GM12878 (cell line): ENCODE measurements at regions not wholly inside any gene's neighbourhood (a gene's known extent, or its start where the extent isn't known, plus 50 kb on each side); places are given as distances from the start of the nearest gene placed in this dataset.

Experiments
- ATAC-seq: fragments of 200-7000 bp; cut with Tn5 transposase; 3 replicates; pipeline ENCODE4 v1.9.1; 2020; ENCODE audit warnings: mild to moderate bottlenecking, moderate library complexity
- BruUV-seq: library from RNA; stranded (reverse); fragments of 400-500 nt; replicated peaks from 2 replicates; lab custom pipeline; 2021; lab: Mats Ljungman, UMichigan
- CTCF ChIA-PET: fragments of 300-600 bp; sonication (Branson Sonifier 250); formaldehyde crosslinking; extraction: SDS; loops from one replicate; lab custom pipeline; 2021; ENCODE audit warnings: inconsistent platforms; lab: Yijun Ruan, JAX
- POLR2A ChIA-PET: fragments of 350-600 bp; formaldehyde crosslinking; extraction: SDS; loops from one replicate; lab custom pipeline; 2021; ENCODE audit warnings: inconsistent platforms; lab: Charles Lee
- RAD21 ChIA-PET: fragments of 300-600 bp; sonication (Branson Sonifier 250); formaldehyde crosslinking; loops from one replicate; lab custom pipeline; 2023; ENCODE audit warnings: antibody characterized with exemption; ENCODE audit not compliant: unreplicated experiment; lab: Charles Lee
- SMC1A ChIA-PET: fragments of 300-600 bp; sonication (Branson Sonifier 250); formaldehyde crosslinking; loops from one replicate; lab custom pipeline; 2023; ENCODE audit not compliant: unreplicated experiment, uncharacterized antibody; lab: Charles Lee
- DNase-seq: peaks from one replicate; pipeline ENCODE4 v3.0.0-alpha.2; 2011; ENCODE audit warnings: low read depth, low spot score
- FAIRE-seq: peaks from 3 replicates; lab custom pipeline; 2011; peaks lifted over from hg19 to GRCh38; lab: Jason Lieb, UNC
- H2AFZ ChIP-seq: 2 replicates; pipeline ENCODE4 v1.6.0; 2011; ENCODE audit warnings: low read depth, low read length, control low read depth; ENCODE audit not compliant: control insufficient read depth
- H3K27ac ChIP-seq: 2 replicates; pipeline ENCODE4 v1.5.1; 2011; ENCODE audit warnings: control low read depth; ENCODE audit not compliant: control insufficient read depth, insufficient read depth
- H3K27me3 ChIP-seq, 2 experiments: replicated peaks in 1 of 2; 2 replicates each; pipeline versions ENCODE4 v1.6.0 to v1.6.1; 2011; ENCODE audit warnings: low read length in 1 of 2; ENCODE audit not compliant: control insufficient read depth in 2 of 2, insufficient read depth in 2 of 2
- H3K36me3 ChIP-seq, 2 experiments: 2 replicates each; pipeline ENCODE4 v1.5.1; 2011; ENCODE audit warnings: low read length in 1 of 2; ENCODE audit not compliant: control insufficient read depth in 2 of 2, insufficient read depth in 2 of 2
- H3K4me1 ChIP-seq: 2 replicates; pipeline ENCODE4 v1.6.1; 2011; ENCODE audit warnings: mild to moderate bottlenecking, low read length, moderate library complexity, mixed read lengths; ENCODE audit not compliant: control insufficient read depth, insufficient read depth
- H3K4me2 ChIP-seq: 2 replicates; pipeline ENCODE4 v1.6.0; 2011; ENCODE audit warnings: control low read depth; ENCODE audit not compliant: control insufficient read depth, insufficient read depth
- H3K4me3 ChIP-seq: fragments of 200-600 bp; sonication (generic); 2 replicates; pipeline ENCODE4 v1.5.1; 2016
- H3K79me2 ChIP-seq: 2 replicates; pipeline ENCODE4 v1.6.0; 2011; ENCODE audit warnings: low read length; ENCODE audit not compliant: control insufficient read depth, insufficient read depth
- H3K9ac ChIP-seq: 2 replicates; pipeline ENCODE4 v1.8.0; 2011; ENCODE audit warnings: low read length, control low read depth, mixed read lengths; ENCODE audit not compliant: control insufficient read depth, insufficient read depth
- H3K9me3 ChIP-seq: replicated peaks from 3 replicates; pipeline ENCODE4 v1.5.1; 2011; ENCODE audit warnings: mild to moderate bottlenecking, low read length; ENCODE audit not compliant: control insufficient read depth, insufficient read depth
- H4K20me1 ChIP-seq: 2 replicates; pipeline ENCODE4 v1.6.0; 2011; ENCODE audit not compliant: control insufficient read depth, insufficient read depth
- KAT2A ChIP-seq: conservative IDR thresholded peaks from 2 replicates; pipeline ENCODE4 v1.6.1; 2011; ENCODE audit warnings: low read depth, low read length; ENCODE audit not compliant: control insufficient read depth
- KLF5 ChIP-seq: fragments of 450-650 bp; IDR thresholded peaks from 2 replicates; pipeline ENCODE4 v1.6.1; 2014; ENCODE audit warnings: mild to moderate bottlenecking; ENCODE audit not compliant: partially characterized antibody
- PML ChIP-seq: IDR thresholded peaks from 2 replicates; pipeline ENCODE4 v1.6.1; 2012; ENCODE audit warnings: low read length, inconsistent platforms
- WRNIP1 ChIP-seq: IDR thresholded peaks from 2 replicates; pipeline ENCODE4 v1.6.1; 2011; ENCODE audit warnings: low read depth, low read length, improper control_type of control experiment, borderline replicate concordance
- ZNF687 ChIP-seq: fragments of 450-650 bp; IDR thresholded peaks from 2 replicates; pipeline ENCODE4 v1.6.1; 2017; ENCODE audit warnings: mild to moderate bottlenecking, moderate library complexity
- WGBS: methylation state at CpG from one replicate; pipeline ENCODE4 v1.1.6; 2016; ENCODE audit warnings: low lambda C conversion rate; ENCODE audit not compliant: insufficient replicate concordance, insufficient coverage; ENCODE audit errors: missing lambda C conversion rate; 5-methylcytosine and 5-hydroxymethylcytosine counted together
- in situ Hi-C: fragments of 300-500 bp; cut with MboI; formaldehyde crosslinking; loops from 9 replicates; pipeline ENCODE4 v1.14.3; 2018; ENCODE audit warnings: mixed read lengths
- intact Hi-C: fragments of 100-400 bp; cut with micrococcal nuclease; formaldehyde crosslinking; loops from one replicate; pipeline ENCODE4 v1.14.2; 2022; ENCODE audit not compliant: unreplicated experiment
- TF ChIP-seq, protein P1 (sequence below): fragments of 150-350 bp; IDR thresholded peaks from 2 replicates; pipeline ENCODE4 v1.6.1; 2016; ENCODE audit warnings: low read depth, low read length

GRCh38 chr7:83824214-83824613, 175.3 kb upstream of the SEMA3E start:
- Histone ChIP-seq H2AFZ (no peak overlapping the region), H3K4me1 (no peaks in the 10 kb centered on the region), H4K20me1 (no peaks in the 10 kb centered on the region), H3K4me3 (no peak overlapping the region), H3K4me2 (no peak overlapping the region), H3K36me3 (no peaks in the 10 kb centered on the region), H3K79me2 (no peaks in the 10 kb centered on the region), H3K9ac (no peak overlapping the region), H3K27ac (no peak overlapping the region), H3K27me3 (no peaks in the 10 kb centered on the region), H3K9me3 (no peaks in the 10 kb centered on the region)
- in situ Hi-C loops (no loop called here), intact Hi-C loops (no loop called here)
- no peak for DNase-seq
- WGBS, result 21% methylated on average over 2 of the region's 2 CpGs
- FAIRE-seq, result no peak
- TF ChIP-seq ZNF687, result no peak
- TF ChIP-seq WRNIP1, result no peak
- TF ChIP-seq KLF5, result no peak
- TF ChIP-seq PML, result no peak
- TF ChIP-seq, protein P1, sequence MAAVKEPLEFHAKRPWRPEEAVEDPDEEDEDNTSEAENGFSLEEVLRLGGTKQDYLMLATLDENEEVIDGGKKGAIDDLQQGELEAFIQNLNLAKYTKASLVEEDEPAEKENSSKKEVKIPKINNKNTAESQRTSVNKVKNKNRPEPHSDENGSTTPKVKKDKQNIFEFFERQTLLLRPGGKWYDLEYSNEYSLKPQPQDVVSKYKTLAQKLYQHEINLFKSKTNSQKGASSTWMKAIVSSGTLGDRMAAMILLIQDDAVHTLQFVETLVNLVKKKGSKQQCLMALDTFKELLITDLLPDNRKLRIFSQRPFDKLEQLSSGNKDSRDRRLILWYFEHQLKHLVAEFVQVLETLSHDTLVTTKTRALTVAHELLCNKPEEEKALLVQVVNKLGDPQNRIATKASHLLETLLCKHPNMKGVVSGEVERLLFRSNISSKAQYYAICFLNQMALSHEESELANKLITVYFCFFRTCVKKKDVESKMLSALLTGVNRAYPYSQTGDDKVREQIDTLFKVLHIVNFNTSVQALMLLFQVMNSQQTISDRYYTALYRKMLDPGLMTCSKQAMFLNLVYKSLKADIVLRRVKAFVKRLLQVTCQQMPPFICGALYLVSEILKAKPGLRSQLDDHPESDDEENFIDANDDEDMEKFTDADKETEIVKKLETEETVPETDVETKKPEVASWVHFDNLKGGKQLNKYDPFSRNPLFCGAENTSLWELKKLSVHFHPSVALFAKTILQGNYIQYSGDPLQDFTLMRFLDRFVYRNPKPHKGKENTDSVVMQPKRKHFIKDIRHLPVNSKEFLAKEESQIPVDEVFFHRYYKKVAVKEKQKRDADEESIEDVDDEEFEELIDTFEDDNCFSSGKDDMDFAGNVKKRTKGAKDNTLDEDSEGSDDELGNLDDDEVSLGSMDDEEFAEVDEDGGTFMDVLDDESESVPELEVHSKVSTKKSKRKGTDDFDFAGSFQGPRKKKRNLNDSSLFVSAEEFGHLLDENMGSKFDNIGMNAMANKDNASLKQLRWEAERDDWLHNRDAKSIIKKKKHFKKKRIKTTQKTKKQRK, result no peak
- no peak for TF ChIP-seq KAT2A
- RAD21 ChIA-PET, result no interaction called here
- POLR2A ChIA-PET, result no interaction called here
- BruUV-seq, result no TSS peak
- no peak for ATAC-seq
- SMC1A ChIA-PET, result no interaction called here
- CTCF ChIA-PET, result no interaction called here
